ENCODE measurements at regions not wholly inside any gene's neighbourhood (a gene's known extent, or its start where the extent isn't known, plus 50 kb on each side); places are given as distances from the start of the nearest gene placed in this dataset.

- TF ChIP-seq ZNF274 (IDR thresholded peaks at IDR 0.05; ENCODE audit: low read length) (no peak), ZNF274 (tag by site-specific recombination; IDR thresholded peaks at IDR 0.05; ENCODE audit: borderline replicate concordance) (no peak), KLF10 (tag by site-specific recombination; IDR thresholded peaks at IDR 0.05) (no peak), YY1 (tag by site-specific recombination; IDR thresholded peaks at IDR 0.05) (no peak), REST (tag by site-specific recombination; IDR thresholded peaks at IDR 0.05) (no peak), SETDB1 (IDR thresholded peaks at IDR 0.05; ENCODE audit: insufficient read length, low read length) (no peak), SP2 (tag by site-specific recombination; IDR thresholded peaks at IDR 0.05) (no peak), MZF1 (tag by site-specific recombination; IDR thresholded peaks at IDR 0.05; ENCODE audit: borderline replicate concordance) (no peak), HOXA7 (CRISPR knock-in tag; IDR thresholded peaks at IDR 0.05; ENCODE audit: borderline replicate concordance) (no peak), ZNF112 (tag by site-specific recombination; IDR thresholded peaks at IDR 0.05) (no peak)
- TF ChIP-seq, protein P1, sequence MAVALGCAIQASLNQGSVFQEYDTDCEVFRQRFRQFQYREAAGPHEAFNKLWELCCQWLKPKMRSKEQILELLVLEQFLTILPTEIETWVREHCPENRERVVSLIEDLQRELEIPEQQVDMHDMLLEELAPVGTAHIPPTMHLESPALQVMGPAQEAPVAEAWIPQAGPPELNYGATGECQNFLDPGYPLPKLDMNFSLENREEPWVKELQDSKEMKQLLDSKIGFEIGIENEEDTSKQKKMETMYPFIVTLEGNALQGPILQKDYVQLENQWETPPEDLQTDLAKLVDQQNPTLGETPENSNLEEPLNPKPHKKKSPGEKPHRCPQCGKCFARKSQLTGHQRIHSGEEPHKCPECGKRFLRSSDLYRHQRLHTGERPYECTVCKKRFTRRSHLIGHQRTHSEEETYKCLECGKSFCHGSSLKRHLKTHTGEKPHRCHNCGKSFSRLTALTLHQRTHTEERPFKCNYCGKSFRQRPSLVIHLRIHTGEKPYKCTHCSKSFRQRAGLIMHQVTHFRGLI (tag by site-specific recombination; IDR thresholded peaks at IDR 0.05), result no peak
- TF ChIP-seq, protein P2, sequence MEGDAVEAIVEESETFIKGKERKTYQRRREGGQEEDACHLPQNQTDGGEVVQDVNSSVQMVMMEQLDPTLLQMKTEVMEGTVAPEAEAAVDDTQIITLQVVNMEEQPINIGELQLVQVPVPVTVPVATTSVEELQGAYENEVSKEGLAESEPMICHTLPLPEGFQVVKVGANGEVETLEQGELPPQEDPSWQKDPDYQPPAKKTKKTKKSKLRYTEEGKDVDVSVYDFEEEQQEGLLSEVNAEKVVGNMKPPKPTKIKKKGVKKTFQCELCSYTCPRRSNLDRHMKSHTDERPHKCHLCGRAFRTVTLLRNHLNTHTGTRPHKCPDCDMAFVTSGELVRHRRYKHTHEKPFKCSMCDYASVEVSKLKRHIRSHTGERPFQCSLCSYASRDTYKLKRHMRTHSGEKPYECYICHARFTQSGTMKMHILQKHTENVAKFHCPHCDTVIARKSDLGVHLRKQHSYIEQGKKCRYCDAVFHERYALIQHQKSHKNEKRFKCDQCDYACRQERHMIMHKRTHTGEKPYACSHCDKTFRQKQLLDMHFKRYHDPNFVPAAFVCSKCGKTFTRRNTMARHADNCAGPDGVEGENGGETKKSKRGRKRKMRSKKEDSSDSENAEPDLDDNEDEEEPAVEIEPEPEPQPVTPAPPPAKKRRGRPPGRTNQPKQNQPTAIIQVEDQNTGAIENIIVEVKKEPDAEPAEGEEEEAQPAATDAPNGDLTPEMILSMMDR (tag by site-specific recombination; IDR thresholded peaks at IDR 0.05), result no peak
- TF ChIP-seq, protein P3, sequence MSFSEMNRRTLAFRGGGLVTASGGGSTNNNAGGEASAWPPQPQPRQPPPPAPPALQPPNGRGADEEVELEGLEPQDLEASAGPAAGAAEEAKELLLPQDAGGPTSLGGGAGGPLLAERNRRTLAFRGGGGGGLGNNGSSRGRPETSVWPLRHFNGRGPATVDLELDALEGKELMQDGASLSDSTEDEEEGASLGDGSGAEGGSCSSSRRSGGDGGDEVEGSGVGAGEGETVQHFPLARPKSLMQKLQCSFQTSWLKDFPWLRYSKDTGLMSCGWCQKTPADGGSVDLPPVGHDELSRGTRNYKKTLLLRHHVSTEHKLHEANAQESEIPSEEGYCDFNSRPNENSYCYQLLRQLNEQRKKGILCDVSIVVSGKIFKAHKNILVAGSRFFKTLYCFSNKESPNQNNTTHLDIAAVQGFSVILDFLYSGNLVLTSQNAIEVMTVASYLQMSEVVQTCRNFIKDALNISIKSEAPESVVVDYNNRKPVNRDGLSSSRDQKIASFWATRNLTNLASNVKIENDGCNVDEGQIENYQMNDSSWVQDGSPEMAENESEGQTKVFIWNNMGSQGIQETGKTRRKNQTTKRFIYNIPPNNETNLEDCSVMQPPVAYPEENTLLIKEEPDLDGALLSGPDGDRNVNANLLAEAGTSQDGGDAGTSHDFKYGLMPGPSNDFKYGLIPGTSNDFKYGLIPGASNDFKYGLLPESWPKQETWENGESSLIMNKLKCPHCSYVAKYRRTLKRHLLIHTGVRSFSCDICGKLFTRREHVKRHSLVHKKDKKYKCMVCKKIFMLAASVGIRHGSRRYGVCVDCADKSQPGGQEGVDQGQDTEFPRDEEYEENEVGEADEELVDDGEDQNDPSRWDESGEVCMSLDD (tag by site-specific recombination; IDR thresholded peaks at IDR 0.05), result no peak
- TF ChIP-seq, protein P4, sequence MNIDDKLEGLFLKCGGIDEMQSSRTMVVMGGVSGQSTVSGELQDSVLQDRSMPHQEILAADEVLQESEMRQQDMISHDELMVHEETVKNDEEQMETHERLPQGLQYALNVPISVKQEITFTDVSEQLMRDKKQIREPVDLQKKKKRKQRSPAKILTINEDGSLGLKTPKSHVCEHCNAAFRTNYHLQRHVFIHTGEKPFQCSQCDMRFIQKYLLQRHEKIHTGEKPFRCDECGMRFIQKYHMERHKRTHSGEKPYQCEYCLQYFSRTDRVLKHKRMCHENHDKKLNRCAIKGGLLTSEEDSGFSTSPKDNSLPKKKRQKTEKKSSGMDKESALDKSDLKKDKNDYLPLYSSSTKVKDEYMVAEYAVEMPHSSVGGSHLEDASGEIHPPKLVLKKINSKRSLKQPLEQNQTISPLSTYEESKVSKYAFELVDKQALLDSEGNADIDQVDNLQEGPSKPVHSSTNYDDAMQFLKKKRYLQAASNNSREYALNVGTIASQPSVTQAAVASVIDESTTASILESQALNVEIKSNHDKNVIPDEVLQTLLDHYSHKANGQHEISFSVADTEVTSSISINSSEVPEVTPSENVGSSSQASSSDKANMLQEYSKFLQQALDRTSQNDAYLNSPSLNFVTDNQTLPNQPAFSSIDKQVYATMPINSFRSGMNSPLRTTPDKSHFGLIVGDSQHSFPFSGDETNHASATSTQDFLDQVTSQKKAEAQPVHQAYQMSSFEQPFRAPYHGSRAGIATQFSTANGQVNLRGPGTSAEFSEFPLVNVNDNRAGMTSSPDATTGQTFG (tag by site-specific recombination; IDR thresholded peaks at IDR 0.05; ENCODE audit: borderline replicate concordance), result no peak
- TF ChIP-seq, protein P5, sequence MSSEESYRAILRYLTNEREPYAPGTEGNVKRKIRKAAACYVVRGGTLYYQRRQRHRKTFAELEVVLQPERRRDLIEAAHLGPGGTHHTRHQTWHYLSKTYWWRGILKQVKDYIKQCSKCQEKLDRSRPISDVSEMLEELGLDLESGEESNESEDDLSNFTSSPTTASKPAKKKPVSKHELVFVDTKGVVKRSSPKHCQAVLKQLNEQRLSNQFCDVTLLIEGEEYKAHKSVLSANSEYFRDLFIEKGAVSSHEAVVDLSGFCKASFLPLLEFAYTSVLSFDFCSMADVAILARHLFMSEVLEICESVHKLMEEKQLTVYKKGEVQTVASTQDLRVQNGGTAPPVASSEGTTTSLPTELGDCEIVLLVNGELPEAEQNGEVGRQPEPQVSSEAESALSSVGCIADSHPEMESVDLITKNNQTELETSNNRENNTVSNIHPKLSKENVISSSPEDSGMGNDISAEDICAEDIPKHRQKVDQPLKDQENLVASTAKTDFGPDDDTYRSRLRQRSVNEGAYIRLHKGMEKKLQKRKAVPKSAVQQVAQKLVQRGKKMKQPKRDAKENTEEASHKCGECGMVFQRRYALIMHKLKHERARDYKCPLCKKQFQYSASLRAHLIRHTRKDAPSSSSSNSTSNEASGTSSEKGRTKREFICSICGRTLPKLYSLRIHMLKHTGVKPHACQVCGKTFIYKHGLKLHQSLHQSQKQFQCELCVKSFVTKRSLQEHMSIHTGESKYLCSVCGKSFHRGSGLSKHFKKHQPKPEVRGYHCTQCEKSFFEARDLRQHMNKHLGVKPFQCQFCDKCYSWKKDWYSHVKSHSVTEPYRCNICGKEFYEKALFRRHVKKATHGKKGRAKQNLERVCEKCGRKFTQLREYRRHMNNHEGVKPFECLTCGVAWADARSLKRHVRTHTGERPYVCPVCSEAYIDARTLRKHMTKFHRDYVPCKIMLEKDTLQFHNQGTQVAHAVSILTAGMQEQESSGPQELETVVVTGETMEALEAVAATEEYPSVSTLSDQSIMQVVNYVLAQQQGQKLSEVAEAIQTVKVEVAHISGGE (tag by site-specific recombination; conservative IDR thresholded peaks at IDR 0.05; ENCODE audit: low read depth), result no peak
These were observed 579.2 kb downstream of the BCL11B start for GRCh38 chr14:98692832-98693231.
